Neutrophil (primary cell): ENCODE measurements at regions not wholly inside any gene's neighbourhood (a gene's known extent, or its start where the extent isn't known, plus 50 kb on each side); places are given as distances from the start of the nearest gene placed in this dataset.

Experiments
- H3K27ac ChIP-seq: fragments of 200-600 bp; sonication (generic); 2 replicates; pipeline ENCODE4 v1.5.1; 2016; ENCODE audit warnings: mild to moderate bottlenecking, moderate library complexity
- H3K27me3 ChIP-seq: fragments of 200-600 bp; sonication (generic); 2 replicates; pipeline ENCODE4 v1.6.0; 2016; ENCODE audit warnings: mild to moderate bottlenecking
- H3K36me3 ChIP-seq: fragments of 200-600 bp; sonication (generic); 2 replicates; pipeline ENCODE4 v1.5.1; 2017
- H3K4me1 ChIP-seq, 2 experiments: fragments of 200-600 bp in 1 of 2; sonication (generic) in 1 of 2; 1 replicate in 1 of 2; 2 replicates in 1 of 2; pipeline versions ENCODE4 v1.5.1 to v1.6.1; 2013 to 2016; ENCODE audit warnings: low read depth in 1 of 2, low read length in 1 of 2, mild to moderate bottlenecking in 1 of 2, moderate library complexity in 1 of 2; ENCODE audit not compliant: control insufficient read depth in 1 of 2, insufficient read depth in 1 of 2
- H3K4me3 ChIP-seq, 2 experiments: fragments of 200-600 bp in 1 of 2; sonication (generic) in 1 of 2; 1 replicate in 1 of 2; 2 replicates in 1 of 2; pipeline ENCODE4 v1.5.1; 2013 to 2016; ENCODE audit warnings: low read depth in 1 of 2, low read length in 1 of 2, mild to moderate bottlenecking in 1 of 2, moderate library complexity in 1 of 2
- H3K9me3 ChIP-seq: fragments of 200-600 bp; sonication (generic); 2 replicates; pipeline ENCODE4 v1.5.1; 2016
- TF ChIP-seq, protein P1 (sequence below): fragments of 200-600 bp; sonication (generic); IDR thresholded peaks from 2 replicates; pipeline ENCODE4 v1.5.1; 2016; ENCODE audit warnings: antibody characterized with exemption

DNA sequence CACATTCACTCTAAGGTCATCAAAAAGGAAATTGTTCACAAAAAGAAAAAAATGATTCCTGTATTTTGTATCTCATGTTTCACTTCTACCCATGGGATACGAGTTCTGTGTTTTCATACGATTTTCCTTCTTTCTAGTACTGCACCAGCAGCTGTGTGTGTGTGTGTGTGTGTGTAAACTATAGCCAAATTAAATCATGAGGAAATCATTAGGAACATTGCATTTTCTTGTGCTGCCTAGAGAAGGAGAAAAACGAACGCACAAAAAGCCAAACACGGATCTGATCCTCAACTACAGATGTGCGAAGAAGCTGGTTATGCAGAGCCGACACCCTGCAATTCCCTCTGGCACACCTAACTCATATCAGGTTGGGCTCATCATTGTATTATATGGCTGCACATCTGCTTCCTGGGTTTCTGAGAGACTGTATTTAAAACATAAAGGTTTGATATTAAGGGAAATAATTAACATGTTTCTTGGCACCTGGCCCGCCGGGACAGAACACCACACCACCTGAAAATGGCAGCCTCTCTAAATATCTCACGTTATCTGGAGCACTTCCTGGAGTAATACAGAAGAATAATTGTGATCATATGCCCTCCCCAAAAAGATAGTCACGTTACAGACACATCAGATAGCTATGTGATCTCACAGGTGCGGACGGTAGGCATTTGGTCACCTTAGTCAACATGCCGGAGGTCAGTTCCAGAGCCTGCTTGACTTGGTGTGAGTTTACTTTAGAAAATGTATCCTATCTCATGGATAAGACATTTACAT lies 586.3 kb upstream of the SALL3 start:
- no peaks in the 10 kb centered on the region for H3K36me3 ChIP-seq
- no peaks in the 10 kb centered on the region for H3K9me3 ChIP-seq
- H3K27ac ChIP-seq, result no peak overlapping the region
- no peaks in the 10 kb centered on the region for H3K27me3 ChIP-seq
- H3K4me1 ChIP-seq, result no peaks in the 10 kb centered on the region
- TF ChIP-seq, protein P1, sequence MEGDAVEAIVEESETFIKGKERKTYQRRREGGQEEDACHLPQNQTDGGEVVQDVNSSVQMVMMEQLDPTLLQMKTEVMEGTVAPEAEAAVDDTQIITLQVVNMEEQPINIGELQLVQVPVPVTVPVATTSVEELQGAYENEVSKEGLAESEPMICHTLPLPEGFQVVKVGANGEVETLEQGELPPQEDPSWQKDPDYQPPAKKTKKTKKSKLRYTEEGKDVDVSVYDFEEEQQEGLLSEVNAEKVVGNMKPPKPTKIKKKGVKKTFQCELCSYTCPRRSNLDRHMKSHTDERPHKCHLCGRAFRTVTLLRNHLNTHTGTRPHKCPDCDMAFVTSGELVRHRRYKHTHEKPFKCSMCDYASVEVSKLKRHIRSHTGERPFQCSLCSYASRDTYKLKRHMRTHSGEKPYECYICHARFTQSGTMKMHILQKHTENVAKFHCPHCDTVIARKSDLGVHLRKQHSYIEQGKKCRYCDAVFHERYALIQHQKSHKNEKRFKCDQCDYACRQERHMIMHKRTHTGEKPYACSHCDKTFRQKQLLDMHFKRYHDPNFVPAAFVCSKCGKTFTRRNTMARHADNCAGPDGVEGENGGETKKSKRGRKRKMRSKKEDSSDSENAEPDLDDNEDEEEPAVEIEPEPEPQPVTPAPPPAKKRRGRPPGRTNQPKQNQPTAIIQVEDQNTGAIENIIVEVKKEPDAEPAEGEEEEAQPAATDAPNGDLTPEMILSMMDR, result no peak
- no peak overlapping the region for H3K4me3 ChIP-seq

GRCh38 chr18:78396077-78396476 lies 583.5 kb upstream of the SALL3 start:
- Histone ChIP-seq H3K4me1 (no peaks in the 10 kb centered on the region), H3K27me3 (no peaks in the 10 kb centered on the region), H3K36me3 (no peaks in the 10 kb centered on the region), H3K9me3 (no peaks in the 10 kb centered on the region), H3K4me3 (no peak overlapping the region), H3K27ac (no peak overlapping the region)
- TF ChIP-seq, protein P1, result no peak

- no peak overlapping the region for H3K27ac ChIP-seq
- H3K4me3 ChIP-seq, result no peak overlapping the region
- TF ChIP-seq, protein P1, result no peak
- H3K4me1 ChIP-seq, result no peaks in the 10 kb centered on the region
- H3K36me3 ChIP-seq, result no peaks in the 10 kb centered on the region
- H3K9me3 ChIP-seq, result no peaks in the 10 kb centered on the region
- H3K27me3 ChIP-seq, result no peaks in the 10 kb centered on the region
Measured at GRCh38 chr18:78396756-78397155, 582.9 kb upstream of the SALL3 start.

GRCh38 chr18:78399992-78400503 lies 579.6 kb upstream of the SALL3 start:
- Histone ChIP-seq H3K27ac (no peak overlapping the region), H3K4me1 (no peaks in the 10 kb centered on the region), H3K4me3 (no peak overlapping the region), H3K27me3 (no peaks in the 10 kb centered on the region), H3K9me3 (no peaks in the 10 kb centered on the region), H3K36me3 (no peaks in the 10 kb centered on the region)
- TF ChIP-seq, protein P1, result no peak

DNA sequence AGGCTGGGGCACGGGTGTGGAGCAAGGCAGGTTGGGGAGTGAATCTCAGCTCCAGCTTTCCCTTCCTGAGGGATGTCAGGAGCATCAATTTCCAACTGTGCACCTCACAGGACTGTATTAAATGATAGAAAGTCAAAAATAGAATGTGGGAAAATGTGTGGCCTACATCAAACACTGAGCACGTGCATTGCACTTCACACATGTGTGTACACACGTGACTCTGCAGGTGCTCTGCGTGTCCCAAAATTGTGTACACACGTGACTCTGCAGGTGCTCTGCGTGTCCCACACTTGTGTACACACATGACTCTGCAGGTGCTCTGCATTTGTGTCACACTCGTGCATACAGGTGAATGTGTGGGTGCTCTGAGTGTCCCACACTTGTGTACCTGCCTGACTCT lies 577.2 kb upstream of the SALL3 start:
- Histone ChIP-seq H3K36me3 (no peaks in the 10 kb centered on the region), H3K27me3 (peaks cover 14% of the 10 kb centered on the region), H3K4me1 (no peaks in the 10 kb centered on the region), H3K27ac (no peak overlapping the region), H3K9me3 (no peaks in the 10 kb centered on the region), H3K4me3 (no peak overlapping the region)
- TF ChIP-seq, protein P1, result no peak
